IgD-negative memory B cell (primary cell): ENCODE measurements at regions not wholly inside any gene's neighbourhood (a gene's known extent, or its start where the extent isn't known, plus 50 kb on each side); places are given as distances from the start of the nearest gene placed in this dataset.
A peak's percentile ranks its signal among the peaks of the same experiment; 100 is the strongest.

Experiments used
- H3K27ac Mint-ChIP-seq, 3 donors: one replicate each; pipeline ENCODE4 v1.8.0; 2020 to 2022; ENCODE audit warnings: mild to moderate bottlenecking in 3 of 3, mixed read lengths in 3 of 3, moderate library complexity in 1 of 3
- H3K27me3 Mint-ChIP-seq: one replicate; pipeline ENCODE4 v1.8.0; 2021; ENCODE audit warnings: mixed read lengths
- H3K36me3 Mint-ChIP-seq: one replicate; pipeline ENCODE4 v1.8.0; 2020; ENCODE audit warnings: mild to moderate bottlenecking, mixed read lengths
- H3K4me1 Mint-ChIP-seq, 3 donors: one replicate each; pipeline ENCODE4 v1.8.0; 2020 to 2022; ENCODE audit warnings: mixed read lengths in 3 of 3, mild to moderate bottlenecking in 1 of 3
- H3K4me3 Mint-ChIP-seq, 4 donors: one replicate each; pipeline ENCODE4 v1.8.0; 2020 to 2022; ENCODE audit warnings: mild to moderate bottlenecking in 4 of 4, mixed read lengths in 4 of 4, moderate library complexity in 3 of 4
- H3K9me3 Mint-ChIP-seq, 3 donors: one replicate each; pipeline ENCODE4 v1.8.0; 2020 to 2021; ENCODE audit warnings: mixed read lengths in 3 of 3, mild to moderate bottlenecking in 1 of 3

GRCh38 chr11:127106938-127107337, 106.4 kb upstream of the KIRREL3 start:
- Mint-ChIP-seq H3K27ac (no peak overlapping the region), H3K4me1 (no peaks in the 10 kb centered on the region), H3K27me3 (no peaks in the 10 kb centered on the region)

GRCh38 chr11:127105593-127106541, 105.3 kb upstream of the KIRREL3 start:
- Mint-ChIP-seq H3K27ac (no peak overlapping the region), H3K4me1 (no peaks in the 10 kb centered on the region), H3K27me3 (no peaks in the 10 kb centered on the region), H3K4me3 (no peak overlapping the region), H3K36me3 (no peaks in the 10 kb centered on the region), H3K9me3 (no peaks in the 10 kb centered on the region)

More at GRCh38 chr11:127106938-127107337, 106.4 kb upstream of the KIRREL3 start:
- Mint-ChIP-seq H3K9me3 (no peaks in the 10 kb centered on the region), H3K36me3 (no peaks in the 10 kb centered on the region), H3K4me3 (no peak overlapping the region)

GRCh38 chr11:127103586-127104388, 103.2 kb upstream of the KIRREL3 start:
- H3K9me3 Mint-ChIP-seq = no peaks in the 10 kb centered on the region
- no peaks in the 10 kb centered on the region for H3K4me1 Mint-ChIP-seq
- no peak overlapping the region for H3K4me3 Mint-ChIP-seq
- no peaks in the 10 kb centered on the region for H3K27me3 Mint-ChIP-seq
- H3K36me3 Mint-ChIP-seq = no peaks in the 10 kb centered on the region
- no peak overlapping the region for H3K27ac Mint-ChIP-seq

- Mint-ChIP-seq H3K27me3 (no peaks in the 10 kb centered on the region), H3K4me3 (no peak overlapping the region), H3K27ac (no peak overlapping the region), H3K9me3 (peaks cover 0 to 2% (median 0%) of the 10 kb centered on the region in 3 donors), H3K4me1 (no peaks in the 10 kb centered on the region), H3K36me3 (no peaks in the 10 kb centered on the region)
These were observed 98.1 kb upstream of the KIRREL3 start for GRCh38 chr11:127098684-127099083.

GRCh38 chr11:127080735-127081134, 80.2 kb upstream of the KIRREL3 start:
- Mint-ChIP-seq H3K4me1 (peaks cover 0 to 1% (median 0%) of the 10 kb centered on the region in 3 donors), H3K9me3 (peaks cover 0 to 3% (median 0%) of the 10 kb centered on the region in 3 donors), H3K27me3 (peaks cover 1% of the 10 kb centered on the region), H3K4me3 (no peak overlapping the region), H3K27ac (peak overlapping the region in 1 of 3 donors; percentile 52), H3K36me3 (no peaks in the 10 kb centered on the region)

GRCh38 chr11:127075758-127076157, 75.2 kb upstream of the KIRREL3 start:
- H3K36me3 Mint-ChIP-seq = peaks cover 2% of the 10 kb centered on the region
- H3K4me1 Mint-ChIP-seq = peaks cover 0 to 9% (median 5%) of the 10 kb centered on the region in 3 donors
- peaks cover 6% of the 10 kb centered on the region for H3K27me3 Mint-ChIP-seq
- no peak overlapping the region for H3K27ac Mint-ChIP-seq
- peaks cover 0 to 2% (median 0%) of the 10 kb centered on the region in 3 donors for H3K9me3 Mint-ChIP-seq
- no peak overlapping the region for H3K4me3 Mint-ChIP-seq

- H3K27me3 Mint-ChIP-seq = peaks cover 8% of the 10 kb centered on the region
- peaks cover 0 to 2% (median 0%) of the 10 kb centered on the region in 3 donors for H3K9me3 Mint-ChIP-seq
- peak overlapping the region in 1 of 3 donors; percentile 59 for H3K27ac Mint-ChIP-seq
- peaks cover 0 to 8% (median 5%) of the 10 kb centered on the region in 3 donors for H3K4me1 Mint-ChIP-seq
- H3K36me3 Mint-ChIP-seq = peaks cover 2% of the 10 kb centered on the region
- no peak overlapping the region for H3K4me3 Mint-ChIP-seq
These were observed 73.7 kb upstream of the KIRREL3 start for GRCh38 chr11:127074151-127074761.

- H3K4me3 Mint-ChIP-seq = no peak overlapping the region
- H3K4me1 Mint-ChIP-seq = peaks cover 0 to 8% (median 5%) of the 10 kb centered on the region in 3 donors
- peak overlapping the region in 1 of 3 donors; percentile 62 for H3K27ac Mint-ChIP-seq
- peaks cover 8% of the 10 kb centered on the region for H3K27me3 Mint-ChIP-seq
- peaks cover 0 to 2% (median 0%) of the 10 kb centered on the region in 3 donors for H3K9me3 Mint-ChIP-seq
- peaks cover 2% of the 10 kb centered on the region for H3K36me3 Mint-ChIP-seq
These were observed 73.1 kb upstream of the KIRREL3 start for GRCh38 chr11:127073621-127074020.

- Mint-ChIP-seq H3K27ac (no peak overlapping the region), H3K27me3 (peaks cover 8% of the 10 kb centered on the region), H3K9me3 (peaks cover 0 to 2% (median 2%) of the 10 kb centered on the region in 3 donors), H3K4me1 (peaks cover 0 to 8% (median 5%) of the 10 kb centered on the region in 3 donors), H3K36me3 (peaks cover 2% of the 10 kb centered on the region), H3K4me3 (no peak overlapping the region)
These were observed 71.0 kb upstream of the KIRREL3 start for GRCh38 chr11:127071606-127072005.

GRCh38 chr11:127070808-127071207, 70.2 kb upstream of the KIRREL3 start:
- Mint-ChIP-seq H3K4me1 (peaks cover 0 to 8% (median 5%) of the 10 kb centered on the region in 3 donors), H3K27me3 (peaks cover 8% of the 10 kb centered on the region)

GRCh38 chr11:127066401-127067090, 66.0 kb upstream of the KIRREL3 start:
- Mint-ChIP-seq H3K4me3 (no peak overlapping the region), H3K4me1 (no peaks in the 10 kb centered on the region), H3K27me3 (peaks cover 2% of the 10 kb centered on the region), H3K27ac (no peak overlapping the region), H3K36me3 (no peaks in the 10 kb centered on the region), H3K9me3 (peaks cover 0 to 2% (median 2%) of the 10 kb centered on the region in 3 donors)

More at GRCh38 chr11:127070808-127071207, 70.2 kb upstream of the KIRREL3 start:
- Mint-ChIP-seq H3K4me3 (no peak overlapping the region), H3K36me3 (peaks cover 2% of the 10 kb centered on the region), H3K27ac (no peak overlapping the region), H3K9me3 (peaks cover 0 to 2% (median 2%) of the 10 kb centered on the region in 3 donors)

- Mint-ChIP-seq H3K27me3 (no peaks in the 10 kb centered on the region), H3K27ac (no peak overlapping the region), H3K9me3 (peaks cover 0 to 3% (median 2%) of the 10 kb centered on the region in 3 donors), H3K4me1 (no peaks in the 10 kb centered on the region), H3K4me3 (no peak overlapping the region), H3K36me3 (no peaks in the 10 kb centered on the region)
These were observed 62.7 kb upstream of the KIRREL3 start for GRCh38 chr11:127063241-127063640.

GRCh38 chr11:127061947-127062346, 61.4 kb upstream of the KIRREL3 start:
- Mint-ChIP-seq H3K4me3 (no peak overlapping the region), H3K27ac (no peak overlapping the region), H3K27me3 (no peaks in the 10 kb centered on the region), H3K4me1 (no peaks in the 10 kb centered on the region), H3K36me3 (no peaks in the 10 kb centered on the region), H3K9me3 (peaks cover 0 to 3% (median 2%) of the 10 kb centered on the region in 3 donors)

GRCh38 chr11:127059750-127060149, 59.2 kb upstream of the KIRREL3 start:
- Mint-ChIP-seq H3K9me3 (peaks cover 2 to 5% (median 3%) of the 10 kb centered on the region in 3 donors), H3K27ac (no peak overlapping the region), H3K36me3 (no peaks in the 10 kb centered on the region), H3K4me3 (no peak overlapping the region), H3K27me3 (no peaks in the 10 kb centered on the region), H3K4me1 (no peaks in the 10 kb centered on the region)
